ENCODE measurements at regions not wholly inside any gene's neighbourhood (a gene's known extent, or its start where the extent isn't known, plus 50 kb on each side); places are given as distances from the start of the nearest gene placed in this dataset.

GRCh38 chr3:99442599-99442998 is 195.8 kb upstream of the COL8A1 start:
- POLR2A ChIA-PET: no interaction called here

GRCh38 chr3:99439892-99440291 is 198.5 kb upstream of the COL8A1 start:
- Histone ChIP-seq H3K36me3 (ENCODE audit: insufficient read depth, low read length) (no peaks in the 10 kb centered on the region), H3K4me3 (ENCODE audit: low read length) (no peak overlapping the region), H3K27ac (ENCODE audit: low read depth in 1 of 2, low read length in 2 of 2) (no peak overlapping the region), H3K9me3 (ENCODE audit: control insufficient read depth in 1 of 2, insufficient read depth in 1 of 2, low read length in 2 of 2) (peaks cover 4 to 7% of the 10 kb centered on the region in 2 experiments), H3K27me3 (ENCODE audit: control insufficient read depth in 1 of 2, insufficient read depth in 2 of 2, low read length in 2 of 2) (no peaks in the 10 kb centered on the region), H3K4me1 (ENCODE audit: insufficient read depth, low read length) (no peaks in the 10 kb centered on the region)
- Mint-ChIP-seq H3K36me3 (ENCODE audit: low read depth) (no peaks in the 10 kb centered on the region), H3K9me3 (peaks cover 8% of the 10 kb centered on the region), H3K4me1 (ENCODE audit: low read depth) (no peaks in the 10 kb centered on the region), H3K27ac (no peak overlapping the region), H3K27me3 (no peaks in the 10 kb centered on the region), H3K4me3 (no peak overlapping the region)
- intact Hi-C loops (cut with DNase I, micrococcal nuclease): no loop called here
- ATAC-seq (ENCODE audit: poor library complexity) (no peak), DNase-seq (no peak)
- CTCF ChIA-PET: interaction anchor here (1.0 kb wide), 1 partner anchor 20 kb away, joined by 3 read pairs; no protein-coding TSS in a partner anchor
- TF ChIP-seq CTCF (IDR thresholded peaks at IDR 0.05): no peak
- POLR2A ChIA-PET: no interaction called here

More at GRCh38 chr3:99442599-99442998, 195.8 kb upstream of the COL8A1 start:
- H3K27ac ChIP-seq (ENCODE audit: low read depth in 1 of 2, low read length in 2 of 2): no peak overlapping the region
- no peaks in the 10 kb centered on the region for H3K27me3 Mint-ChIP-seq
- CTCF ChIA-PET: no interaction called here
- ATAC-seq (ENCODE audit: poor library complexity) (no peak), DNase-seq (no peak)
- no peak overlapping the region for H3K27ac Mint-ChIP-seq
- no peaks in the 10 kb centered on the region for H3K4me1 ChIP-seq (ENCODE audit: insufficient read depth, low read length)
- H3K9me3 ChIP-seq (ENCODE audit: control insufficient read depth in 1 of 2, insufficient read depth in 1 of 2, low read length in 2 of 2): peaks cover 0 to 9% of the 10 kb centered on the region in 2 experiments
- intact Hi-C loops (cut with DNase I, micrococcal nuclease): no loop called here
- no peaks in the 10 kb centered on the region for H3K36me3 ChIP-seq (ENCODE audit: insufficient read depth, low read length)
- H3K36me3 Mint-ChIP-seq (ENCODE audit: low read depth): no peaks in the 10 kb centered on the region
- H3K9me3 Mint-ChIP-seq: peaks cover 5% of the 10 kb centered on the region
- no peak overlapping the region for H3K4me3 Mint-ChIP-seq
- no peaks in the 10 kb centered on the region for H3K4me1 Mint-ChIP-seq (ENCODE audit: low read depth)
- H3K4me3 ChIP-seq (ENCODE audit: low read length): no peak overlapping the region
- no peak for TF ChIP-seq CTCF (IDR thresholded peaks at IDR 0.05)
- H3K27me3 ChIP-seq (ENCODE audit: control insufficient read depth in 1 of 2, insufficient read depth in 2 of 2, low read length in 2 of 2): no peaks in the 10 kb centered on the region

GRCh38 chr3:99434190-99434589 is 204.2 kb upstream of the COL8A1 start:
- CTCF ChIA-PET: no interaction called here
- H3K36me3 ChIP-seq (ENCODE audit: insufficient read depth, low read length): no peaks in the 10 kb centered on the region
- intact Hi-C loops (cut with DNase I, micrococcal nuclease): no loop called here

More at GRCh38 chr3:99434190-99434589, 204.2 kb upstream of the COL8A1 start:
- H3K27me3 Mint-ChIP-seq: no peaks in the 10 kb centered on the region
- TF ChIP-seq CTCF (IDR thresholded peaks at IDR 0.05): no peak
- no peaks in the 10 kb centered on the region for H3K36me3 Mint-ChIP-seq (ENCODE audit: low read depth)
- Histone ChIP-seq H3K27ac (ENCODE audit: low read depth in 1 of 2, low read length in 2 of 2) (no peak overlapping the region), H3K4me1 (ENCODE audit: insufficient read depth, low read length) (no peaks in the 10 kb centered on the region), H3K27me3 (ENCODE audit: control insufficient read depth in 1 of 2, insufficient read depth in 2 of 2, low read length in 2 of 2) (no peaks in the 10 kb centered on the region), H3K9me3 (ENCODE audit: control insufficient read depth in 1 of 2, insufficient read depth in 1 of 2, low read length in 2 of 2) (peaks cover 4 to 7% of the 10 kb centered on the region in 2 experiments), H3K4me3 (ENCODE audit: low read length) (no peak overlapping the region)
- no peak overlapping the region for H3K4me3 Mint-ChIP-seq
- no peaks in the 10 kb centered on the region for H3K4me1 Mint-ChIP-seq (ENCODE audit: low read depth)
- ATAC-seq (ENCODE audit: poor library complexity) (no peak), DNase-seq (no peak)
- H3K9me3 Mint-ChIP-seq: peaks cover 8% of the 10 kb centered on the region
- POLR2A ChIA-PET: no interaction called here
- H3K27ac Mint-ChIP-seq: no peak overlapping the region

Measured in CD4-positive, alpha-beta T cell (primary cell).